ENCODE measurements at regions not wholly inside any gene's neighbourhood (a gene's known extent, or its start where the extent isn't known, plus 50 kb on each side); places are given as distances from the start of the nearest gene placed in this dataset.

DNA sequence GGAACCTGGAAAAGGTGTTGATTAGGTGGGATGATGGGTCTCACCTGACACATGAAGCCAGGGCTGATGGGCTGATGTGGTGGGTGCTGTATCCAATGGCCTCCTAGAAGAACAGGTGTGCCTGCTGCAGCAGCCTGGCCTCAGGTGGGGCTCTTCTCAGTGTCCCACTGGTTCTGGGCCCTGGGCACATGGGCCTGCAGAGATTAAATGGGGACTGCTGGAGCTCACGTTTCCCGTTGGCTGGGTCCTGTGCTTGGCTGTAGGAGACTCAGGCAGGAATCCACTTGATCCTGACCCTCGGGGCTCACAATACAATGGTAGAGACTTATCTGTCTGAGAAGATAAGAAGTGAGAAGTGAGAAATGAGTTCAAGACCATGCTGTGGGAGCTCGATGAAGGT is 170.9 kb downstream of the KCNS3 start:
- intact Hi-C loops (cut with DNase I; ENCODE audit: low total_unique reads) = no loop called here
- Histone ChIP-seq H3K4me1 (no peaks in the 10 kb centered on the region), H3K9me3 (no peaks in the 10 kb centered on the region), H3K4me3 (no peak overlapping the region), H3K27me3 (replicated peaks in 1 of 7) (no peaks in the 10 kb centered on the region), H3K36me3 (no peaks in the 10 kb centered on the region), H3K27ac (no peak overlapping the region)
- 66 to 81% (median 74%) methylated on average over 4 of the region's 4 CpGs for WGBS, 5 donors
- TF ChIP-seq CTCF (IDR thresholded peaks at IDR 0.05 in 8 of 11, conservative IDR thresholded peaks at IDR 0.05 in 3 of 11) (no peak), POLR2A (IDR thresholded peaks at IDR 0.05) (no peak), POLR2AphosphoS5 (IDR thresholded peaks at IDR 0.05) (no peak)
- DNase-seq = no peak

DNA sequence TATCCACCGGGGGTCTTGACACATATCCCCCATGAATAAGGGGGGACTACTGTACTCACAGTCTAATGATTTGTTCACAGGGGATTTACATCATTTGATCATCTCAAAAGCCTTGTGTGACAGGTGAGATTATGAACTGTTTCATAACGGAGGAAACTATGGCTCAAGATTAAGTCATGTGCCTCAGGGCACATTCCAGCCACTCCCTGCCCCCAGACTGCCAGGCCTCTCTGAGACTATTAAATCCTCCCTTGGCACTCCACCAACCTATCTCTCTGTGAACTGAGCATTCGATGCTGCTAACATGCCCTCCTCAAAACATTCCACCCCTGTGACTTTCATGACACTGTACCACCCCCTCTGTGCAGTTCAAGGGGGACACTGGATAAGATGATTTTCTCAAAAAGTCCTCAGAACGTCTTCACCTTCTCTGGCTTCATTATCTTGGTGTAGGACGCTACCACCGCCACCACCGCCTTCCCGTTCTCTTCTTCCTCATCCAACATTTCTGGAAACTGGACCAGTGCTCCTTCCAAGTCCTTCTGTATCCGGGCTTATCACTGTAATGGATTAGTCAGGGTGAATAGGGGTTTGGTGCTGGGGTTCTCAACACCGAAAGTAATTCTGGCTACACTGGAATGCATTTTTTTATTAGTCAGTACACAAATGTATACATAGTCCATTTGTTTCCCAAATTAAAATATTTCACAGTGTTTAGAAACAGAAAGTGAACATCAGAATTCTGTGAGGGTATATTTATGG is 169.6 kb downstream of the KCNS3 start:
- Histone ChIP-seq H3K36me3 (no peaks in the 10 kb centered on the region), H3K4me1 (no peaks in the 10 kb centered on the region), H3K4me3 (no peak overlapping the region), H3K9me3 (no peaks in the 10 kb centered on the region), H3K27ac (no peak overlapping the region), H3K27me3 (replicated peaks in 1 of 7) (no peaks in the 10 kb centered on the region)
- DNase-seq = no peak
- TF ChIP-seq CTCF (IDR thresholded peaks at IDR 0.05 in 8 of 11, conservative IDR thresholded peaks at IDR 0.05 in 3 of 11) = no peak
- TF ChIP-seq POLR2A (IDR thresholded peaks at IDR 0.05) = no peak
- TF ChIP-seq POLR2AphosphoS5 (IDR thresholded peaks at IDR 0.05) = no peak
- intact Hi-C loops (cut with DNase I; ENCODE audit: low total_unique reads) = no loop called here
- 75 to 83% (median 78%) methylated on average over 10 of the region's 10 CpGs for WGBS, 5 donors

DNA sequence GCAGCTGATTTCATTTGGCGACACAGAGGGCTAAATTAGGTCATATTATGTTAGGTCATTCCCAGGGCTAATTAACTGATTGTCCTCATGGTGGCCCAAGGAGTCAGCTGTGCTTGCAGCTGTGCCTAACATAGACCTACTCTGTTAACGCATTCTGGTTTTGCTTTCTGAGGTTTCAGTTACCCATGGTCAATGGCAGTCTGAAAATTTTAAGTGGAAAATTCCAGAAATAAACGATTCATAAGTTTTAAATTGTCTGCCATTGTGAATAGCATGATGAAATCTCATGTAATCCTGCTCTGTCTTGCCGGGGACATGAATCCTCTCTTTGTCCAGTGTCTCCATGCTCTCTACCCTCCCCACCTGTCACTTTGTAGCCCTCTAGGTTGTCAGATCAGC is 168.7 kb downstream of the KCNS3 start:
- Histone ChIP-seq H3K4me3 (no peak overlapping the region), H3K4me1 (no peaks in the 10 kb centered on the region), H3K27ac (no peak overlapping the region), H3K36me3 (no peaks in the 10 kb centered on the region), H3K9me3 (no peaks in the 10 kb centered on the region), H3K27me3 (replicated peaks in 1 of 7) (no peaks in the 10 kb centered on the region)
- intact Hi-C loops (cut with DNase I; ENCODE audit: low total_unique reads) = no loop called here
- WGBS, 5 donors = 64 to 81% (median 66%) methylated on average over 4 of the region's 4 CpGs
- no peak for DNase-seq
- TF ChIP-seq CTCF (IDR thresholded peaks at IDR 0.05 in 8 of 11, conservative IDR thresholded peaks at IDR 0.05 in 3 of 11) (no peak), POLR2AphosphoS5 (IDR thresholded peaks at IDR 0.05) (no peak), POLR2A (IDR thresholded peaks at IDR 0.05) (no peak)

- no peak for TF ChIP-seq POLR2A (IDR thresholded peaks at IDR 0.05)
- TF ChIP-seq CTCF (IDR thresholded peaks at IDR 0.05 in 8 of 11, conservative IDR thresholded peaks at IDR 0.05 in 3 of 11) = no peak
- no peak for TF ChIP-seq POLR2AphosphoS5 (IDR thresholded peaks at IDR 0.05)
- no peaks in the 10 kb centered on the region for H3K36me3 ChIP-seq
- 56 to 65% (median 60%) methylated on average over 3 of the region's 3 CpGs for WGBS, 5 donors
- H3K9me3 ChIP-seq = no peaks in the 10 kb centered on the region
- no peak for DNase-seq
- H3K27ac ChIP-seq = no peak overlapping the region
- H3K27me3 ChIP-seq (replicated peaks in 1 of 7) = no peaks in the 10 kb centered on the region
- H3K4me3 ChIP-seq = no peak overlapping the region
- intact Hi-C loops (cut with DNase I; ENCODE audit: low total_unique reads) = no loop called here
- H3K4me1 ChIP-seq = no peaks in the 10 kb centered on the region
Measured at GRCh38 chr2:18046558-18047212, 168.2 kb downstream of the KCNS3 start.

All from spleen (tissue), 11 donors.